GM10248 (cell line): ENCODE measurements at regions not wholly inside any gene's neighbourhood (a gene's known extent, or its start where the extent isn't known, plus 50 kb on each side); places are given as distances from the start of the nearest gene placed in this dataset.

Experiments
- CTCF ChIA-PET: fragments of 300-600 bp; sonication (Branson Sonifier 250); formaldehyde crosslinking; extraction: SDS; loops from one replicate; lab custom pipeline; 2021; ENCODE audit warnings: antibody characterized with exemption; lab: Yijun Ruan, JAX
- POLR2A ChIA-PET: fragments of 350-650 bp; sonication (Branson Sonifier 250); formaldehyde crosslinking; extraction: SDS; loops from one replicate; lab custom pipeline; 2020; ENCODE audit warnings: antibody characterized with exemption; lab: Yijun Ruan, JAX
- DNase-seq: peaks from one replicate; pipeline ENCODE4 v3.0.0; 2012; ENCODE audit errors: extremely low spot score
- CTCF ChIP-seq: IDR thresholded peaks from 2 replicates; pipeline ENCODE4 v1.5.1; 2012; ENCODE audit warnings: mild to moderate bottlenecking, low read depth; ENCODE audit errors: extremely low read depth, missing control alignments, control extremely low read depth

- CTCF ChIA-PET: no interaction called here
- no peak for DNase-seq
- POLR2A ChIA-PET: no interaction called here
- TF ChIP-seq CTCF: no peak
Measured at GRCh38 chr4:185966549-185966948, 102.4 kb upstream of the TLR3 start.

- POLR2A ChIA-PET: no interaction called here
- CTCF ChIA-PET: no interaction called here
- TF ChIP-seq CTCF: no peak
- no peak for DNase-seq
Measured at GRCh38 chr4:185966997-185967775, 101.8 kb upstream of the TLR3 start.

GRCh38 chr4:185969657-185970056 lies 99.3 kb upstream of the TLR3 start:
- no peak for DNase-seq
- POLR2A ChIA-PET: no interaction called here
- TF ChIP-seq CTCF: no peak
- CTCF ChIA-PET: interaction anchor here (1.4 to 2.3 kb wide), 2 partner anchors 29 to 68 kb away, joined by 3 to 6 read pairs; no protein-coding TSS in a partner anchor

GRCh38 chr4:185987961-185988627 lies 80.9 kb upstream of the TLR3 start:
- ChIA-PET CTCF (interaction anchor here (1.2 kb wide), 1 partner anchor 21 kb away, joined by 3 read pairs; no protein-coding TSS in a partner anchor), POLR2A (no interaction called here)
- no peak for TF ChIP-seq CTCF
- no peak for DNase-seq

- TF ChIP-seq CTCF: no peak
- CTCF ChIA-PET: interaction anchor here (1.3 kb wide), 1 partner anchor 14 kb away, joined by 3 read pairs; no protein-coding TSS in a partner anchor
- no peak for DNase-seq
- POLR2A ChIA-PET: no interaction called here
Measured at GRCh38 chr4:185991770-185992169, 77.2 kb upstream of the TLR3 start.

GRCh38 chr4:185992585-185992984 lies 76.4 kb upstream of the TLR3 start:
- ChIA-PET CTCF (interaction anchor here (1.3 kb wide), 1 partner anchor 15 kb away, joined by 3 read pairs; no protein-coding TSS in a partner anchor), POLR2A (no interaction called here)
- DNase-seq: no peak
- no peak for TF ChIP-seq CTCF
